Hepatocyte (in vitro differentiated cells): ENCODE measurements at regions not wholly inside any gene's neighbourhood (a gene's known extent, or its start where the extent isn't known, plus 50 kb on each side); places are given as distances from the start of the nearest gene placed in this dataset.

ENCODE experiments used
- DNase-seq: peaks from one replicate; pipeline ENCODE4 v3.0.0-alpha.2; 2016; ENCODE audit warnings: low spot score
- H2AFZ ChIP-seq: fragments of 200-600 bp; sonication (generic); 2 replicates; pipeline ENCODE4 v1.6.0; 2016; ENCODE audit warnings: antibody characterized with exemption, mild to moderate bottlenecking
- H3K27ac ChIP-seq: fragments of 200-600 bp; sonication (generic); 2 replicates; pipeline ENCODE4 v1.5.1; 2016; ENCODE audit warnings: mild to moderate bottlenecking
- H3K27me3 ChIP-seq: fragments of 200-600 bp; sonication (generic); 2 replicates; pipeline ENCODE4 v1.6.1; 2016
- H3K36me3 ChIP-seq: fragments of 200-600 bp; sonication (generic); replicated peaks from 2 replicates; pipeline ENCODE4 v1.5.1; 2016; ENCODE audit warnings: low read depth; ENCODE audit not compliant: insufficient read depth
- H3K4me1 ChIP-seq: fragments of 200-600 bp; sonication (generic); 2 replicates; pipeline ENCODE4 v1.5.1; 2016; ENCODE audit warnings: mild to moderate bottlenecking, moderate library complexity; ENCODE audit not compliant: insufficient read depth
- H3K4me2 ChIP-seq: fragments of 200-600 bp; sonication (generic); 2 replicates; pipeline ENCODE4 v1.6.0; 2016
- H3K4me3 ChIP-seq: fragments of 200-600 bp; sonication (generic); 2 replicates; pipeline ENCODE4 v1.5.1; 2016; ENCODE audit warnings: mild to moderate bottlenecking
- H3K79me2 ChIP-seq: fragments of 200-600 bp; sonication (generic); 2 replicates; pipeline ENCODE4 v1.6.0; 2017; ENCODE audit warnings: mild to moderate bottlenecking
- H3K9me2 ChIP-seq: fragments of 200-600 bp; sonication (generic); replicated peaks from 2 replicates; pipeline ENCODE4 v1.6.0; 2017; ENCODE audit warnings: mild to moderate bottlenecking; ENCODE audit not compliant: insufficient read depth
- H3K9me3 ChIP-seq: fragments of 200-600 bp; sonication (generic); 2 replicates; pipeline ENCODE4 v1.5.1; 2016; ENCODE audit warnings: low read depth, mild to moderate bottlenecking
- H4K20me1 ChIP-seq: fragments of 200-600 bp; sonication (generic); 2 replicates; pipeline ENCODE4 v1.6.0; 2016; ENCODE audit warnings: mild to moderate bottlenecking; ENCODE audit not compliant: insufficient read depth, poor library complexity, severe bottlenecking
- CTCF ChIP-seq: fragments of 200-600 bp; sonication (generic); IDR thresholded peaks from 2 replicates; pipeline ENCODE4 v1.5.1; 2016; ENCODE audit warnings: antibody characterized with exemption, mild to moderate bottlenecking; ENCODE audit not compliant: poor library complexity
- EZH2 ChIP-seq: fragments of 200-600 bp; sonication (generic); IDR thresholded peaks from 2 replicates; pipeline ENCODE4 v1.6.1; 2016; ENCODE audit warnings: antibody characterized with exemption, mild to moderate bottlenecking, borderline replicate concordance
- EZH2phosphoT487 ChIP-seq: fragments of 200-600 bp; sonication (generic); IDR thresholded peaks from one replicate; pipeline ENCODE4 v1.6.1; 2018; ENCODE audit warnings: antibody characterized with exemption, mild to moderate bottlenecking, low read depth, moderate library complexity; ENCODE audit not compliant: unreplicated experiment, severe bottlenecking
- WGBS: methylation state at CpG from one replicate; pipeline ENCODE4 v1.1.6; 2016; ENCODE audit warnings: low lambda C conversion rate; ENCODE audit errors: missing lambda C conversion rate; 5-methylcytosine and 5-hydroxymethylcytosine counted together

- 88% methylated on average over 1 of the region's 1 CpG for WGBS
Observed at GRCh38 chr10:36148207-36148606, 506.1 kb upstream of the FZD8 start.

GRCh38 chr10:36147529-36147928, 505.4 kb upstream of the FZD8 start:
- no peaks in the 10 kb centered on the region for H3K4me1 ChIP-seq
- H3K36me3 ChIP-seq: no peaks in the 10 kb centered on the region

More at GRCh38 chr10:36148207-36148606, 506.1 kb upstream of the FZD8 start:
- Histone ChIP-seq H3K27ac (no peak overlapping the region), H2AFZ (no peak overlapping the region), H3K9me3 (no peaks in the 10 kb centered on the region), H3K4me2 (no peak overlapping the region), H3K36me3 (no peaks in the 10 kb centered on the region), H3K9me2 (no peaks in the 10 kb centered on the region), H3K27me3 (no peaks in the 10 kb centered on the region), H3K4me1 (no peaks in the 10 kb centered on the region), H3K79me2 (no peaks in the 10 kb centered on the region), H4K20me1 (no peaks in the 10 kb centered on the region), H3K4me3 (no peak overlapping the region)
- TF ChIP-seq CTCF (no peak), EZH2 (no peak), EZH2phosphoT487 (no peak)
- DNase-seq: no peak

GRCh38 chr10:36141856-36142560, 499.9 kb upstream of the FZD8 start:
- no peak overlapping the region for H3K27ac ChIP-seq
- TF ChIP-seq EZH2phosphoT487 (no peak), EZH2 (no peak), CTCF (no peak)
- H3K9me3 ChIP-seq: peaks cover 4% of the 10 kb centered on the region
- H3K79me2 ChIP-seq: no peaks in the 10 kb centered on the region
- no peak overlapping the region for H3K4me2 ChIP-seq
- no peaks in the 10 kb centered on the region for H3K9me2 ChIP-seq
- no peak overlapping the region for H2AFZ ChIP-seq
- H3K36me3 ChIP-seq: no peaks in the 10 kb centered on the region
- H3K4me1 ChIP-seq: no peaks in the 10 kb centered on the region
- H4K20me1 ChIP-seq: no peaks in the 10 kb centered on the region
- H3K27me3 ChIP-seq: no peaks in the 10 kb centered on the region
- no peak overlapping the region for H3K4me3 ChIP-seq
- 76% methylated on average over 7 of the region's 7 CpGs for WGBS
- no peak for DNase-seq

More at GRCh38 chr10:36147529-36147928, 505.4 kb upstream of the FZD8 start:
- H3K27me3 ChIP-seq: no peaks in the 10 kb centered on the region
- H3K4me3 ChIP-seq: no peak overlapping the region
- H3K27ac ChIP-seq: no peak overlapping the region
- H2AFZ ChIP-seq: no peak overlapping the region
- no peaks in the 10 kb centered on the region for H4K20me1 ChIP-seq
- H3K4me2 ChIP-seq: no peak overlapping the region
- DNase-seq: no peak
- H3K9me3 ChIP-seq: no peaks in the 10 kb centered on the region
- no peaks in the 10 kb centered on the region for H3K79me2 ChIP-seq
- H3K9me2 ChIP-seq: no peaks in the 10 kb centered on the region
- TF ChIP-seq EZH2: no peak
- TF ChIP-seq EZH2phosphoT487: no peak
- TF ChIP-seq CTCF: no peak

- Histone ChIP-seq H3K79me2 (no peaks in the 10 kb centered on the region), H2AFZ (no peak overlapping the region), H3K4me1 (no peaks in the 10 kb centered on the region), H3K4me3 (no peak overlapping the region), H3K4me2 (no peak overlapping the region), H3K36me3 (no peaks in the 10 kb centered on the region), H3K27ac (no peak overlapping the region), H3K27me3 (no peaks in the 10 kb centered on the region), H4K20me1 (no peaks in the 10 kb centered on the region), H3K9me3 (no peaks in the 10 kb centered on the region), H3K9me2 (no peaks in the 10 kb centered on the region)
- DNase-seq: no peak
- WGBS: 88% methylated on average over 4 of the region's 4 CpGs
- TF ChIP-seq EZH2 (no peak), EZH2phosphoT487 (no peak), CTCF (no peak)
Observed at GRCh38 chr10:36129051-36129450, 487.0 kb upstream of the FZD8 start.
